Chondrocyte (in vitro differentiated cells): ENCODE measurements at regions not wholly inside any gene's neighbourhood (a gene's known extent, or its start where the extent isn't known, plus 50 kb on each side); places are given as distances from the start of the nearest gene placed in this dataset.

ENCODE experiments used
- DNase-seq: peaks from one replicate; pipeline ENCODE4 v3.0.0; 2021; ENCODE audit warnings: mixed read lengths, low spot score
- H3K27ac Mint-ChIP-seq: one replicate; pipeline ENCODE4 v1.8.0; 2021; ENCODE audit warnings: mild to moderate bottlenecking, moderate library complexity, mixed read lengths; ENCODE audit not compliant: unreplicated experiment
- H3K27me3 Mint-ChIP-seq: 2 replicates; pipeline ENCODE4 v1.8.0; 2021; ENCODE audit warnings: low read depth, mixed read lengths
- H3K36me3 Mint-ChIP-seq: 2 replicates; pipeline ENCODE4 v1.8.0; 2021; ENCODE audit warnings: low read depth, mixed read lengths
- H3K4me1 Mint-ChIP-seq: 2 replicates; pipeline ENCODE4 v1.8.0; 2021; ENCODE audit warnings: low read depth, mild to moderate bottlenecking, mixed read lengths
- H3K4me3 Mint-ChIP-seq: one replicate; pipeline ENCODE4 v1.8.0; 2021; ENCODE audit warnings: mild to moderate bottlenecking, moderate library complexity, mixed read lengths; ENCODE audit not compliant: unreplicated experiment
- H3K9me3 Mint-ChIP-seq: 2 replicates; pipeline ENCODE4 v1.8.0; 2021; ENCODE audit warnings: low read depth, mixed read lengths
- CTCF ChIP-seq: fragments of 200-600 bp; sonication (generic); IDR thresholded peaks from 2 replicates; pipeline ENCODE4 v1.5.0; 2021; ENCODE audit warnings: antibody characterized with exemption, mild to moderate bottlenecking, moderate library complexity

GRCh38 chr21:20737227-20737913 is 260.8 kb upstream of the NCAM2 start:
- Mint-ChIP-seq H3K27me3 (no peaks in the 10 kb centered on the region), H3K4me1 (peaks cover 15% of the 10 kb centered on the region), H3K27ac (no peak overlapping the region), H3K36me3 (no peaks in the 10 kb centered on the region), H3K4me3 (no peak overlapping the region), H3K9me3 (no peaks in the 10 kb centered on the region)
- no peak for DNase-seq
- no peak for TF ChIP-seq CTCF

- Mint-ChIP-seq H3K27me3 (no peaks in the 10 kb centered on the region), H3K4me3 (no peak overlapping the region), H3K4me1 (peaks cover 15% of the 10 kb centered on the region), H3K27ac (no peak overlapping the region), H3K9me3 (no peaks in the 10 kb centered on the region), H3K36me3 (no peaks in the 10 kb centered on the region)
- DNase-seq, result no peak
- TF ChIP-seq CTCF, result peak; percentile 51
These were observed 258.8 kb upstream of the NCAM2 start for GRCh38 chr21:20739421-20739820.

- no peak overlapping the region for H3K4me3 Mint-ChIP-seq
- TF ChIP-seq CTCF, result no peak
- DNase-seq, result no peak
- H3K27ac Mint-ChIP-seq, result no peak overlapping the region
- H3K27me3 Mint-ChIP-seq, result no peaks in the 10 kb centered on the region
- no peaks in the 10 kb centered on the region for H3K9me3 Mint-ChIP-seq
- no peaks in the 10 kb centered on the region for H3K36me3 Mint-ChIP-seq
- peaks cover 6% of the 10 kb centered on the region for H3K4me1 Mint-ChIP-seq
These were observed 256.8 kb upstream of the NCAM2 start for GRCh38 chr21:20741445-20741844.

- H3K4me3 Mint-ChIP-seq, result no peak overlapping the region
These were observed 238.0 kb upstream of the NCAM2 start for GRCh38 chr21:20760221-20760620.

GRCh38 chr21:20774737-20775136 is 223.5 kb upstream of the NCAM2 start:
- H3K4me1 Mint-ChIP-seq, result no peaks in the 10 kb centered on the region
- no peaks in the 10 kb centered on the region for H3K36me3 Mint-ChIP-seq
- no peaks in the 10 kb centered on the region for H3K27me3 Mint-ChIP-seq
- no peak overlapping the region for H3K27ac Mint-ChIP-seq
- no peak for DNase-seq
- H3K4me3 Mint-ChIP-seq, result no peak overlapping the region
- no peak for TF ChIP-seq CTCF
- peaks cover 16% of the 10 kb centered on the region for H3K9me3 Mint-ChIP-seq

More at GRCh38 chr21:20760221-20760620, 238.0 kb upstream of the NCAM2 start:
- H3K27me3 Mint-ChIP-seq, result no peaks in the 10 kb centered on the region
- no peaks in the 10 kb centered on the region for H3K4me1 Mint-ChIP-seq
- no peaks in the 10 kb centered on the region for H3K36me3 Mint-ChIP-seq
- no peak overlapping the region for H3K27ac Mint-ChIP-seq
- DNase-seq, result no peak
- H3K9me3 Mint-ChIP-seq, result peaks cover 15% of the 10 kb centered on the region
- no peak for TF ChIP-seq CTCF
